HEK293 (cell line): ENCODE measurements at regions not wholly inside any gene's neighbourhood (a gene's known extent, or its start where the extent isn't known, plus 50 kb on each side); places are given as distances from the start of the nearest gene placed in this dataset.

Source experiments
- CTCF ChIA-PET: fragments of 350-600 bp; formaldehyde crosslinking; extraction: SDS; loops from one replicate; lab custom pipeline; 2021; ENCODE audit warnings: antibody characterized with exemption; lab: Yijun Ruan, JAX
- POLR2A ChIA-PET: fragments of 300-600 bp; formaldehyde crosslinking; extraction: SDS; loops from one replicate; lab custom pipeline; 2020; ENCODE audit warnings: antibody characterized with exemption, inconsistent platforms; lab: Yijun Ruan, JAX
- H3K27ac ChIP-seq: fragments of 200-500 bp; sonication (Bioruptor generic); 2 replicates; pipeline ENCODE4 v1.5.1; 2014; ENCODE audit warnings: low read depth, low read length, control low read depth, inconsistent platforms; ENCODE audit errors: extremely low read depth
- H3K36me3 ChIP-seq, 2 experiments: fragments of 200-500 bp in 1 of 2; sonication (Bioruptor generic) in 1 of 2; 1 replicate in 1 of 2; 2 replicates in 1 of 2; pipeline ENCODE4 v1.5.1; 2014 to 2017; ENCODE audit warnings: inconsistent platforms in 2 of 2, low read length in 2 of 2; ENCODE audit not compliant: control insufficient read depth in 2 of 2, insufficient read depth in 1 of 2
- H3K4me1 ChIP-seq: fragments of 200-500 bp; sonication (Bioruptor generic); 2 replicates; pipeline ENCODE4 v1.5.1; 2014; ENCODE audit warnings: mild to moderate bottlenecking, low read length, inconsistent platforms; ENCODE audit not compliant: control insufficient read depth, insufficient read depth
- H3K4me3 ChIP-seq: 2 replicates; pipeline ENCODE4 v1.5.1; 2011; ENCODE audit warnings: low read depth, mild to moderate bottlenecking, control low read depth, low read length, moderate library complexity
- H3K9me3 ChIP-seq: fragments of 200-500 bp; sonication (Bioruptor generic); 2 replicates; pipeline ENCODE4 v1.5.1; 2014; ENCODE audit warnings: low read depth, low read length, inconsistent platforms; ENCODE audit not compliant: control insufficient read depth, insufficient read depth
- BCL11A ChIP-seq: fragments of 450-650 bp; formaldehyde crosslinking; IDR thresholded peaks from 2 replicates; pipeline ENCODE4 v1.5.1; 2016; ENCODE audit warnings: low read depth, missing biosample characterization, missing genetic modification characterization
- GLIS1 ChIP-seq: fragments of 450-650 bp; formaldehyde crosslinking; IDR thresholded peaks from 2 replicates; pipeline ENCODE4 v1.5.1; 2016; ENCODE audit warnings: missing biosample characterization, missing genetic modification characterization
- MYNN ChIP-seq: fragments of 450-650 bp; formaldehyde crosslinking; IDR thresholded peaks from 2 replicates; pipeline ENCODE4 v1.5.1; 2016; ENCODE audit warnings: missing biosample characterization, missing genetic modification characterization, borderline replicate concordance
- PRDM1 ChIP-seq: fragments of 450-650 bp; formaldehyde crosslinking; IDR thresholded peaks from 2 replicates; pipeline ENCODE4; 2016; ENCODE audit warnings: missing biosample characterization, missing genetic modification characterization
- TCF7L2 ChIP-seq: IDR thresholded peaks from 2 replicates; pipeline ENCODE4 v1.6.1; 2011; ENCODE audit warnings: low read depth, mild to moderate bottlenecking, inconsistent platforms, low read length, moderate library complexity, borderline replicate concordance
- TRIM28 ChIP-seq: IDR thresholded peaks from 2 replicates; pipeline ENCODE4 v1.6.1; 2011; ENCODE audit warnings: low read length, control low read depth, borderline replicate concordance
- ZBTB20 ChIP-seq: fragments of 450-650 bp; formaldehyde crosslinking; IDR thresholded peaks from 2 replicates; pipeline ENCODE4 v1.5.1; 2016; ENCODE audit warnings: missing biosample characterization, missing genetic modification characterization
- ZBTB21 ChIP-seq: fragments of 450-650 bp; formaldehyde crosslinking; IDR thresholded peaks from 2 replicates; pipeline ENCODE4 v1.5.1; 2017; ENCODE audit warnings: missing biosample characterization, missing genetic modification characterization
- ZNF23 ChIP-seq: fragments of 450-650 bp; formaldehyde crosslinking; IDR thresholded peaks from 2 replicates; pipeline ENCODE4 v1.5.1; 2016; ENCODE audit warnings: missing biosample characterization, missing genetic modification characterization, borderline replicate concordance
- ZNF266 ChIP-seq: fragments of 450-650 bp; formaldehyde crosslinking; IDR thresholded peaks from 2 replicates; pipeline ENCODE4 v1.5.1; 2016; ENCODE audit warnings: missing biosample characterization, missing genetic modification characterization, low read depth
- ZNF335 ChIP-seq: fragments of 450-650 bp; formaldehyde crosslinking; conservative IDR thresholded peaks from 2 replicates; pipeline ENCODE4 v1.5.1; 2016; ENCODE audit warnings: missing biosample characterization, missing genetic modification characterization
- ZNF366 ChIP-seq: fragments of 450-650 bp; formaldehyde crosslinking; conservative IDR thresholded peaks from 2 replicates; pipeline ENCODE4 v1.5.1; 2016; ENCODE audit warnings: missing biosample characterization, missing genetic modification characterization
- ZNF530 ChIP-seq: fragments of 450-650 bp; formaldehyde crosslinking; IDR thresholded peaks from 2 replicates; pipeline ENCODE4 v1.5.1; 2016; ENCODE audit warnings: low read depth, missing biosample characterization, missing genetic modification characterization
- ZNF660 ChIP-seq: fragments of 450-650 bp; IDR thresholded peaks from 2 replicates; pipeline ENCODE4 v1.5.1; 2018; ENCODE audit warnings: missing biosample characterization, mild to moderate bottlenecking, missing genetic modification characterization
- ZNF692 ChIP-seq: fragments of 450-650 bp; formaldehyde crosslinking; IDR thresholded peaks from 2 replicates; pipeline ENCODE4 v1.5.1; 2016; ENCODE audit warnings: missing biosample characterization, missing genetic modification characterization
- ZNF777 ChIP-seq: fragments of 450-650 bp; formaldehyde crosslinking; IDR thresholded peaks from 2 replicates; pipeline ENCODE4 v1.5.1; 2017; ENCODE audit warnings: missing biosample characterization, missing genetic modification characterization, borderline replicate concordance
- TF ChIP-seq, protein P1 (sequence below): fragments of 450-650 bp; IDR thresholded peaks from 2 replicates; pipeline ENCODE4 v1.5.1; 2018; ENCODE audit warnings: missing biosample characterization, missing genetic modification characterization
- TF ChIP-seq, protein P2 (sequence below): fragments of 450-650 bp; formaldehyde crosslinking; IDR thresholded peaks from 2 replicates; pipeline ENCODE4 v1.5.1; 2016; ENCODE audit warnings: missing biosample characterization, missing genetic modification characterization, low read depth
- TF ChIP-seq, protein P3 (sequence below): fragments of 450-650 bp; formaldehyde crosslinking; IDR thresholded peaks from 2 replicates; pipeline ENCODE4; 2016; ENCODE audit warnings: missing biosample characterization, missing genetic modification characterization

DNA sequence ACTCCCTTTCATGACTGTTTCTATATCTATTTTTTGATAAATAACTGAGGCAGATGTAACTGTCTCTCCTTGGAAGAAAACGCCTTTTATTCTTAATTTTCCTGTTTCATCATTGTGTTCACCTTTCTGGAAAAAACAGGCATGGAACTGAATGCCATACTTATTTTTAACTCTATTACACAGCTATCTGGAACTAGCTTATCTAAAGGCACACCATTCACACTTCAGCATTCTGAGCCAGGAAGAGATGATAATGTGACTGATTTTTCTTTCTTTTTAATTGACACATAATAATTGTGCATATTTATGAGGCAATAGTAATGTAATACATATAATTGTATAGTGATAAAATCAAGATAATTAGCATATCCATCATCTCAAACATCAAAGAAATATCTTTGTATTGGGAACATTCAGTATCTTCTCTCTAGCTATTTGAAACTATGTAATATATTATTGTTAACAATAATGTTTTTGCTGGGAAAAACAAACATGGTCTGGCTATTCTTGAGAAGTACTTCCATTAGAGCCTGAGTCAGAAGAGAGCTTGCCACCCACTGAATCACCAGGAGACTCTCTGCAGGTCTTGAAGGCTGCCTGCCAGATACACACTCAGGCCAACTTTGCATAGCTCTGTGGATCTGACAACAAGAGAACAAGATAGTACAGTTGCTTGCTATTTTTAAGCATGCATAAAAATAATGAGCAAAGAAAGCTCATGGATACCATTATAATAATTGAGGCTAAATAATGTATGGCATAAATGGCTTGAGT is 501.0 kb upstream of the EDIL3 start:
- ChIA-PET CTCF (interaction anchor here (0.6 kb wide), 1 partner anchor 407 kb away, joined by 3 read pairs; no protein-coding TSS in a partner anchor), POLR2A (no interaction called here)
- Histone ChIP-seq H3K36me3 (no peaks in the 10 kb centered on the region), H3K9me3 (no peaks in the 10 kb centered on the region), H3K27ac (no peak overlapping the region), H3K4me1 (no peaks in the 10 kb centered on the region), H3K4me3 (no peak overlapping the region)
- TF ChIP-seq ZNF335 (tag by site-specific recombination) (0 out of 2 replicates have a peak, but pooled peaks have one; percentile 34), PRDM1 (tag by site-specific recombination) (no peak), GLIS1 (tag by site-specific recombination) (no peak), ZNF530 (tag by site-specific recombination) (no peak), ZNF777 (no peak)

- CTCF ChIA-PET: no interaction called here
- Histone ChIP-seq H3K9me3 (no peaks in the 10 kb centered on the region), H3K27ac (no peak overlapping the region)
- POLR2A ChIA-PET: no interaction called here
- TF ChIP-seq ZNF366 (no peak), ZNF660 (tag by site-specific recombination) (no peak), ZBTB21 (tag by site-specific recombination) (0 out of 2 replicates have a peak, but pooled peaks have one; percentile 22)
- TF ChIP-seq, protein P1, sequence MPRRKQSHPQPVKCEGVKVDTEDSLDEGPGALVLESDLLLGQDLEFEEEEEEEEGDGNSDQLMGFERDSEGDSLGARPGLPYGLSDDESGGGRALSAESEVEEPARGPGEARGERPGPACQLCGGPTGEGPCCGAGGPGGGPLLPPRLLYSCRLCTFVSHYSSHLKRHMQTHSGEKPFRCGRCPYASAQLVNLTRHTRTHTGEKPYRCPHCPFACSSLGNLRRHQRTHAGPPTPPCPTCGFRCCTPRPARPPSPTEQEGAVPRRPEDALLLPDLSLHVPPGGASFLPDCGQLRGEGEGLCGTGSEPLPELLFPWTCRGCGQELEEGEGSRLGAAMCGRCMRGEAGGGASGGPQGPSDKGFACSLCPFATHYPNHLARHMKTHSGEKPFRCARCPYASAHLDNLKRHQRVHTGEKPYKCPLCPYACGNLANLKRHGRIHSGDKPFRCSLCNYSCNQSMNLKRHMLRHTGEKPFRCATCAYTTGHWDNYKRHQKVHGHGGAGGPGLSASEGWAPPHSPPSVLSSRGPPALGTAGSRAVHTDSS (tag by site-specific recombination): no peak
- TF ChIP-seq, protein P2, sequence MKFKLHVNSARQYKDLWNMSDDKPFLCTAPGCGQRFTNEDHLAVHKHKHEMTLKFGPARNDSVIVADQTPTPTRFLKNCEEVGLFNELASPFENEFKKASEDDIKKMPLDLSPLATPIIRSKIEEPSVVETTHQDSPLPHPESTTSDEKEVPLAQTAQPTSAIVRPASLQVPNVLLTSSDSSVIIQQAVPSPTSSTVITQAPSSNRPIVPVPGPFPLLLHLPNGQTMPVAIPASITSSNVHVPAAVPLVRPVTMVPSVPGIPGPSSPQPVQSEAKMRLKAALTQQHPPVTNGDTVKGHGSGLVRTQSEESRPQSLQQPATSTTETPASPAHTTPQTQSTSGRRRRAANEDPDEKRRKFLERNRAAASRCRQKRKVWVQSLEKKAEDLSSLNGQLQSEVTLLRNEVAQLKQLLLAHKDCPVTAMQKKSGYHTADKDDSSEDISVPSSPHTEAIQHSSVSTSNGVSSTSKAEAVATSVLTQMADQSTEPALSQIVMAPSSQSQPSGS (tag by site-specific recombination): peak; percentile 88
- TF ChIP-seq, all 188 proteins: peak for 2
- no peak overlapping the region for H3K4me3 ChIP-seq
- no peaks in the 10 kb centered on the region for H3K36me3 ChIP-seq
- no peaks in the 10 kb centered on the region for H3K4me1 ChIP-seq
Measured at GRCh38 chr5:84881737-84882136, 497.1 kb upstream of the EDIL3 start.

DNA sequence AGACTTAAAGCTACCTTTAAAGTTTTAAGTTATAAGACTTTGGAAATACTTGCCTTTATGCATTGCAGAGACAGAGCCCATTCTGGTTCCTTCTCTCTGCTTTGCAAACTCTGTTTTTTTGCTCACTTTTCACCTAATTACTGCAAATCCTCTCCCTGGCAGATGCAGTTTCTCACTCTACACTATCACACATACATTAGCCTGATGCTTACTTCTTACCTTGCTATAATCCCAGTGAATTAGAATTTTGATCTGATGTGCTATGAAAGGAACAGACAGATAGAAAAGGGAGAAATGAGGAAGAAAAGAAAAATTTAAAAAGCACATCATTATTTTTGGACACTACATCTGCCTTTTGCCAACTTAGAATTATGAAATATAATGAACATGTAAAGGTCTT is 489.5 kb upstream of the EDIL3 start:
- no peak overlapping the region for H3K4me3 ChIP-seq
- TF ChIP-seq ZNF692 (tag by site-specific recombination) (no peak), MYNN (no peak), TRIM28 (no peak), ZBTB20 (tag by site-specific recombination) (no peak), TCF7L2 (no peak), ZNF266 (tag by site-specific recombination) (no peak), ZNF23 (tag by site-specific recombination) (no peak), BCL11A (tag by site-specific recombination) (no peak)
- TF ChIP-seq, protein P3, sequence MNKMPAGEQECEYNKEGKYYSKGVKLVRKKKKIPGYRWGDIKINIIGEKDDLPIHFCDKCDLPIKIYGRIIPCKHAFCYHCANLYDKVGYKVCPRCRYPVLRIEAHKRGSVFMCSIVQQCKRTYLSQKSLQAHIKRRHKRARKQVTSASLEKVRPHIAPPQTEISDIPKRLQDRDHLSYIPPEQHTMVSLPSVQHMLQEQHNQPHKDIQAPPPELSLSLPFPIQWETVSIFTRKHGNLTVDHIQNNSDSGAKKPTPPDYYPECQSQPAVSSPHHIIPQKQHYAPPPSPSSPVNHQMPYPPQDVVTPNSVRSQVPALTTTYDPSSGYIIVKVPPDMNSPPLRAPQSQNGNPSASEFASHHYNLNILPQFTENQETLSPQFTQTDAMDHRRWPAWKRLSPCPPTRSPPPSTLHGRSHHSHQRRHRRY: no peak
- CTCF ChIA-PET: no interaction called here
- H3K27ac ChIP-seq: no peak overlapping the region
- H3K36me3 ChIP-seq: no peaks in the 10 kb centered on the region
- POLR2A ChIA-PET: no interaction called here
- H3K9me3 ChIP-seq: no peaks in the 10 kb centered on the region
- no peaks in the 10 kb centered on the region for H3K4me1 ChIP-seq
